GM12873 (cell line): ENCODE measurements at regions not wholly inside any gene's neighbourhood (a gene's known extent, or its start where the extent isn't known, plus 50 kb on each side); places are given as distances from the start of the nearest gene placed in this dataset.

ENCODE experiments used
- TF ChIP-seq, protein P1 (sequence below): IDR thresholded peaks from 2 replicates; pipeline ENCODE4 v1.5.1; 2012; ENCODE audit warnings: low read depth, mild to moderate bottlenecking, moderate library complexity, low read length, control low read depth; ENCODE audit not compliant: insufficient read depth; ENCODE audit errors: missing control alignments

DNA sequence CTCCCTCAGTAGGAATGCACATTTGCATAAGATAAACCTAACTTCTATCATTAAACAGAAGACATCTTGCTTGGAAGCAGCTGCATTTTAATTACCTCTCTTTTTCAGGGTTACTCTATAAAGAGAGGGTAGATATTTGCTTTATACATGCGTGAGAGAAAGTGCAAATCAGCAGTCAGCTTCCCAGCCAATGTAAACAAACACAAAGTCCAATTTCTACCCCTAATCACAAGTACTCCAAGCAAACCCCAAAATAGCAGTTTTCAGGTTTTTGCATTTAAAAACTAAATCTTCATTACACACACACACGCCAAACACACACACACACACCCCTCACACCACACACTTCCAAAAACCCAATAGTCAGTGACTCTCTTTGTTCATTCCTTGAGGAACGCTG lies 303.9 kb upstream of the ALCAM start:
- TF ChIP-seq, protein P1, sequence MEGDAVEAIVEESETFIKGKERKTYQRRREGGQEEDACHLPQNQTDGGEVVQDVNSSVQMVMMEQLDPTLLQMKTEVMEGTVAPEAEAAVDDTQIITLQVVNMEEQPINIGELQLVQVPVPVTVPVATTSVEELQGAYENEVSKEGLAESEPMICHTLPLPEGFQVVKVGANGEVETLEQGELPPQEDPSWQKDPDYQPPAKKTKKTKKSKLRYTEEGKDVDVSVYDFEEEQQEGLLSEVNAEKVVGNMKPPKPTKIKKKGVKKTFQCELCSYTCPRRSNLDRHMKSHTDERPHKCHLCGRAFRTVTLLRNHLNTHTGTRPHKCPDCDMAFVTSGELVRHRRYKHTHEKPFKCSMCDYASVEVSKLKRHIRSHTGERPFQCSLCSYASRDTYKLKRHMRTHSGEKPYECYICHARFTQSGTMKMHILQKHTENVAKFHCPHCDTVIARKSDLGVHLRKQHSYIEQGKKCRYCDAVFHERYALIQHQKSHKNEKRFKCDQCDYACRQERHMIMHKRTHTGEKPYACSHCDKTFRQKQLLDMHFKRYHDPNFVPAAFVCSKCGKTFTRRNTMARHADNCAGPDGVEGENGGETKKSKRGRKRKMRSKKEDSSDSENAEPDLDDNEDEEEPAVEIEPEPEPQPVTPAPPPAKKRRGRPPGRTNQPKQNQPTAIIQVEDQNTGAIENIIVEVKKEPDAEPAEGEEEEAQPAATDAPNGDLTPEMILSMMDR, result no peak

DNA sequence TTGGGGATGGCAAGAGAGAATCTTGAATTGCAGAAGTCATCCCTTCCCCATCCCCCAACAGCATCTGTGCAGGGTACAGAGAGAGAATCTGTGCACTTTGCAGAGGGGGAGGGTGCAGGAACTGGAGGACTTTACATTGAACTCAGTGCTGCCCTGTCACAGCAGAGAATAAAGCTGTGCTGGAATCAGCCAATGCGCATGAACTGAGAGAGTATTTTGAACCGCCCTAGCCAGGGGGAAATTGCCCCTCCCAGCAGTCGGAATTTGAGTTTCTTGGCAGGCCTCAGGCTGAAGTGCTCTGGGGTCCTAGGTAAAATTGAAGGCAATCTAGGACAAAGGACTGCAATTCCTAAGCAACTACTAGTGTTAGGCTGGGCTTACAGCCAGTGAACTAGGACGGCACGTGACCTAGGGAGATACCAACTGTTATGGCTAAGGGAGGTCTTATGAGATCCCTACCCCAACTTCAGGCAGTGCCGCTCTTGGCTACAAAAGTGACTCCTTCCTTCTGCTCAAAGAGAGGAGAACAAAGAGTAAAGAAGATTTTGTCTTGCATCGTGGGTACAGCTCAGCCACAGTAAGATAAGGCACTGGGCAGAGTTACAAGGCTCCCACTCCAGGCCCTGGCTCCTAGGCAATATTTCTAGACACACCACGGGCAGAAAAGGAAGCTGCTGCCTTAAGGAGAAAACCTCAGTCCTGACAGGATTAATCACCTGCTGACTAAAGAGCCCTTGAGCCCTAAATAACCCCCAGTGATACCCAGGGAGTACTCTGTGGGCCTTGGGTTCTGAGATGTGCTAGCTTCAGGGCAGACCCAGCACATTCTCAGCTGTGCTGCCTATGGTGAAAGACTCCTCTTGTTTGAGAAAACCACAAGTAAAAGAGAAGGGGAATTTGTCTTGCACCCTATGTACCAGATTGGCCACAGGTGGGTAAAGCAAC lies 300.5 kb upstream of the ALCAM start:
- TF ChIP-seq, protein P1, result no peak

DNA sequence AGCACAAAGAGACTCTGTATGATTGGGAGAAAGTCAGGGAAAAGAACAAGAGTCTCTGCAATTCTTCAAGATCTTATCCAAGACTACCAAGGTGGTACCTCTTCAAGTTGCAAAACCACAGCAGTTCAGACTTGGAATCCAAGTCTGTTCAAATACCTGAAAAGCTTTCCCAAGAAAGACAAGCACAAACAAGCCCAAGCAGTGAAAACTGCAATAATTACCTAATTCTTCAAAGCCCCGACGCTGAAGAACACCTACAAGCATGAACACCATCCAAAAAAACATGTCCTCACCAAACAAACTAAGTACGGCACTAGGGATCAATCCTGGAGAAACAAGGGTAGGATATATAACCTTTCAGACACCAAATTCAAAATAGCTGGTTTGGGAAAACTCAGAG lies 299.3 kb upstream of the ALCAM start:
- TF ChIP-seq, protein P1, result no peak

DNA sequence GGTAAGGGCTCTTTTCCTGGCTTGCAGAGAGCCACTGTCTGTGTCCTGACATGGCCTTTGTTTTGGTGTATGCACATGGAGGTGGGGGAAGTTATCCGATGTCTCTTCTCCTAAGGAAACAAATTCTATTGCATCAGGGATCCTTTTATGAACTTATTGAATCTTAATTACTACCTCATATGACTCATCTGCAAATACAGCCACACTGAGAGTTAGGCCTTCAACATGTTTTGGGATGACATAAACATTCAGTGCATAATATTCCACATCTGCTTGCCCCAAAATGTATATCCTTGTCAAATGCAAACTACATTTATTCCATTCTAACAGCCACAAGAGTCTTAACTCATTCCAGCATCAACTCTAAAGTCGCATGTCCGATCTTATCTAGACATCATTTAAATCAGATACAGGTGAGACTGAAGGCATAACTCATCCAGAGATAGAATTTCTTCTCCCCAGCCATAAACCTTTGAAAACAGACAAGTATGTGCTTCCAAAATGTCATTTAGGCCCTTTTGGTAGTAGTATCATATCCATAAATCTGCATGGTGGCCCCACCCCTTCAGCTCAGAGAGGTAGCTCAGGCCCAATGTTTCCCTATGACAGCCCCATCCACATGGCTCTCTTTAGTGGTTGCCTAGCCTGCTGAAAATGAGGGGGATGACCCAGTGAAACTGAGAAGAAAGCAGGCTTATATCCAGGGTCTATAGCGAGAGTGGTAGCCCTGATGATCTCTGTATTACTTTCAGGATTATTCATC lies 289.5 kb upstream of the ALCAM start:
- TF ChIP-seq, protein P1, result no peak

DNA sequence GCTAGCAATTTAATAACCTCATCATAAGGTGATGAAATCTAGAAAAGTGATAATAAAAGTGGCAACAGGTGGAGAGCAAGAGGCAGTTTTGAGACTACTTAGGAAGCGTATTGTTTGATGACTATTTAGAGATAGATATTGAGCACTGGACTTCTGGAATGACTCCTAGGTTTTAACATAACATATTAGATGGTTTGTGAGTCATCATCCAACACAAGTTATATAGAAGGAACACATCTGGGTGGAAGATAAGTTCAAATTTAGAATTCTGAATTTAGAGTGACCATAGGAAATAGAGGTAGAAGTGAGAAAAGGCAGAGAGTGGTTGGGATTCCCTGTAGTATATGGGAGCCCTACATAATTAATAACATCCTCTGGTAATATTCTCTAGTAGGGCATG lies 282.8 kb upstream of the ALCAM start:
- TF ChIP-seq, protein P1, result no peak

DNA sequence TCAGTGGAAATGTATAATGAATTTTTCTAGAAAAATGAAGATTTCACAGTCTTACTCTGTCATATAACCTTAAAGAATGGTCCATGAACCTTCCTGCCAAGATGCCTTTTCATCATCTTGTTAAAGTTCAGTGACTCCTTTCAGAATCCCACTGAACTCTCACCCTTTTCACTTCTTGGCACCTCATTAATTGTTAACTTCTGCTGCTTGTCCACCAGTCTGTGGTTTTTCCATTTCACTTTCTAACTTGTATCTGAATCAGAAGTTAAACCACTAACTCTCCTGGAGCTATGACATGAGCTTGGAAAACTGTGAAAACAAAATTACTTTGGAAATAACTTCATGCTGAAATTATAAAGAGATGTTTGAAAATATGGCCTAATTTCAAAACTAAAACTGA lies 281.2 kb upstream of the ALCAM start:
- TF ChIP-seq, protein P1, result no peak
